Calu3 (cell line): ENCODE measurements at regions not wholly inside any gene's neighbourhood (a gene's known extent, or its start where the extent isn't known, plus 50 kb on each side); places are given as distances from the start of the nearest gene placed in this dataset.

Experiments
- BruUV-seq: library from RNA; stranded (reverse); fragments of 400-500 nt; replicated peaks from 2 replicates; lab custom pipeline; 2021; lab: Mats Ljungman, UMichigan
- CTCF ChIA-PET: fragments of 300-600 bp; sonication (Branson Sonifier 250); formaldehyde crosslinking; loops from one replicate; lab custom pipeline; 2022; ENCODE audit warnings: antibody characterized with exemption; lab: Charles Lee
- DNase-seq: peaks from one replicate; pipeline ENCODE4 v3.0.0; 2022
- H3K27ac Mint-ChIP-seq: one replicate; pipeline ENCODE4 v1.8.0; 2022; ENCODE audit warnings: mixed read lengths; ENCODE audit not compliant: unreplicated experiment
- H3K27me3 Mint-ChIP-seq: one replicate; pipeline ENCODE4 v1.8.0; 2022; ENCODE audit warnings: mixed read lengths; ENCODE audit not compliant: unreplicated experiment
- H3K36me3 Mint-ChIP-seq: one replicate; pipeline ENCODE4 v1.8.0; 2022; ENCODE audit warnings: mild to moderate bottlenecking, moderate library complexity, mixed read lengths; ENCODE audit not compliant: insufficient read depth, unreplicated experiment
- H3K4me1 Mint-ChIP-seq: one replicate; pipeline ENCODE4 v1.8.0; 2022; ENCODE audit warnings: mild to moderate bottlenecking, low read depth, mixed read lengths; ENCODE audit not compliant: unreplicated experiment
- H3K4me3 Mint-ChIP-seq: one replicate; pipeline ENCODE4 v1.8.0; 2022; ENCODE audit warnings: mild to moderate bottlenecking, low read depth, moderate library complexity, mixed read lengths; ENCODE audit not compliant: unreplicated experiment
- H3K9me3 Mint-ChIP-seq: one replicate; pipeline ENCODE4 v1.8.0; 2022; ENCODE audit warnings: low read depth, mixed read lengths; ENCODE audit not compliant: unreplicated experiment
- CTCF ChIP-seq: fragments of 200-600 bp; IDR thresholded peaks from one replicate; pipeline ENCODE4 v1.8.0; 2022; ENCODE audit warnings: antibody characterized with exemption; ENCODE audit not compliant: unreplicated experiment
- intact Hi-C: fragments of 100-400 bp; cut with micrococcal nuclease; formaldehyde crosslinking; loops from one replicate; pipeline ENCODE4 v1.10.0; 2022; ENCODE audit not compliant: unreplicated experiment

GRCh38 chr1:157284451-157284850, 146.3 kb upstream of the ETV3 start:
- CTCF ChIA-PET: no interaction called here

GRCh38 chr1:157279802-157280140, 141.6 kb upstream of the ETV3 start:
- no peak for DNase-seq
- no peak overlapping the region for H3K27ac Mint-ChIP-seq
- TF ChIP-seq CTCF: no peak
- BruUV-seq: no TSS peak
- CTCF ChIA-PET: interaction anchor here (0.6 kb wide), 1 partner anchor 528 kb away, joined by 6 read pairs; the partner anchor contains the start of gene HDGF
- no peak overlapping the region for H3K4me3 Mint-ChIP-seq
- intact Hi-C loops: no loop called here
- H3K9me3 Mint-ChIP-seq: no peaks in the 10 kb centered on the region
- no peaks in the 10 kb centered on the region for H3K36me3 Mint-ChIP-seq
- no peaks in the 10 kb centered on the region for H3K4me1 Mint-ChIP-seq
- H3K27me3 Mint-ChIP-seq: peaks cover 42% of the 10 kb centered on the region

More at GRCh38 chr1:157284451-157284850, 146.3 kb upstream of the ETV3 start:
- no peak overlapping the region for H3K4me3 Mint-ChIP-seq
- intact Hi-C loops: no loop called here
- no TSS peak for BruUV-seq
- H3K4me1 Mint-ChIP-seq: no peaks in the 10 kb centered on the region
- H3K9me3 Mint-ChIP-seq: no peaks in the 10 kb centered on the region
- no peaks in the 10 kb centered on the region for H3K36me3 Mint-ChIP-seq
- TF ChIP-seq CTCF: no peak
- no peak overlapping the region for H3K27ac Mint-ChIP-seq
- H3K27me3 Mint-ChIP-seq: peaks cover 89% of the 10 kb centered on the region
- DNase-seq: no peak

- Mint-ChIP-seq H3K27me3 (peaks cover 37% of the 10 kb centered on the region), H3K4me1 (no peaks in the 10 kb centered on the region), H3K9me3 (no peaks in the 10 kb centered on the region), H3K36me3 (no peaks in the 10 kb centered on the region), H3K4me3 (no peak overlapping the region), H3K27ac (no peak overlapping the region)
- CTCF ChIA-PET: no interaction called here
- BruUV-seq: no TSS peak
- no peak for DNase-seq
- TF ChIP-seq CTCF: no peak
- intact Hi-C loops: no loop called here
These were observed 141.1 kb upstream of the ETV3 start for GRCh38 chr1:157279138-157279801.

- Mint-ChIP-seq H3K9me3 (no peaks in the 10 kb centered on the region), H3K27me3 (peaks cover 30% of the 10 kb centered on the region), H3K27ac (no peak overlapping the region), H3K4me3 (no peak overlapping the region), H3K36me3 (no peaks in the 10 kb centered on the region), H3K4me1 (no peaks in the 10 kb centered on the region)
- TF ChIP-seq CTCF: no peak
- intact Hi-C loops: no loop called here
- BruUV-seq: no TSS peak
- CTCF ChIA-PET: no interaction called here
- DNase-seq: no peak
These were observed 140.4 kb upstream of the ETV3 start for GRCh38 chr1:157278383-157279137.
